HFF-Myc (cell line): ENCODE measurements at regions not wholly inside any gene's neighbourhood (a gene's known extent, or its start where the extent isn't known, plus 50 kb on each side); places are given as distances from the start of the nearest gene placed in this dataset.
"Not testable (repeated sequence)": the region's sequence is repeated elsewhere in the genome, so short reads cannot be mapped to it uniquely, and the experiment has no call there.

ENCODE experiments used
- DNase-seq: peaks from one replicate; pipeline ENCODE4 v3.0.0-alpha.2; 2011; ENCODE audit warnings: low read depth; ENCODE audit errors: extremely low read depth
- H3K4me3 ChIP-seq: replicated peaks from 2 replicates; pipeline ENCODE4 v1.5.1; 2011; ENCODE audit warnings: low read depth, mild to moderate bottlenecking, control low read depth, low read length
- CTCF ChIP-seq: IDR thresholded peaks from 2 replicates; pipeline ENCODE4 v1.5.1; 2012; ENCODE audit warnings: mild to moderate bottlenecking, low read depth, low read length, control low read depth; ENCODE audit errors: missing control alignments

- no peak for TF ChIP-seq CTCF
- peak; percentile 31 for DNase-seq
- H3K4me3 ChIP-seq, result no peak overlapping the region
Observed at GRCh38 chr2:18047896-18048657, 169.6 kb downstream of the KCNS3 start.

- DNase-seq, result no peak
- TF ChIP-seq CTCF, result no peak
- H3K4me3 ChIP-seq, result no peak overlapping the region
Observed at GRCh38 chr2:18047213-18047611, 168.7 kb downstream of the KCNS3 start.

GRCh38 chr2:18046558-18047212, 168.2 kb downstream of the KCNS3 start:
- peak; percentile 32 for DNase-seq
- no peak for TF ChIP-seq CTCF
- H3K4me3 ChIP-seq, result no peak overlapping the region

- TF ChIP-seq CTCF, result no peak
- DNase-seq, result no peak
- no peak overlapping the region for H3K4me3 ChIP-seq
Observed at GRCh38 chr2:18046017-18046416, 167.6 kb downstream of the KCNS3 start.

GRCh38 chr2:18045230-18045629, 166.8 kb downstream of the KCNS3 start:
- H3K4me3 ChIP-seq, result no peak overlapping the region
- no peak for TF ChIP-seq CTCF
- DNase-seq, result no peak

GRCh38 chr2:18017381-18017780, 138.9 kb downstream of the KCNS3 start:
- not testable (repeated sequence) for H3K4me3 ChIP-seq

GRCh38 chr2:18009891-18010290, 131.4 kb downstream of the KCNS3 start:
- TF ChIP-seq CTCF, result no peak
- H3K4me3 ChIP-seq, result no peak overlapping the region
- DNase-seq, result no peak

More at GRCh38 chr2:18017381-18017780, 138.9 kb downstream of the KCNS3 start:
- not testable (repeated sequence) for DNase-seq
